HepG2 (cell line): ENCODE measurements at regions not wholly inside any gene's neighbourhood (a gene's known extent, or its start where the extent isn't known, plus 50 kb on each side); places are given as distances from the start of the nearest gene placed in this dataset.

Experiments used
- MLLT10 ChIP-seq: sonication (generic); formaldehyde crosslinking; IDR thresholded peaks from 2 replicates; pipeline ENCODE4 v1.4.0; 2020; ENCODE audit warnings: missing genetic modification reagents
- MYPOP ChIP-seq: sonication (generic); formaldehyde crosslinking; IDR thresholded peaks from 2 replicates; pipeline ENCODE4 v1.8.1; 2023; ENCODE audit warnings: mild to moderate bottlenecking, moderate library complexity, missing genetic modification reagents
- ZNF318 ChIP-seq: sonication (generic); formaldehyde crosslinking; IDR thresholded peaks from 2 replicates; pipeline ENCODE4 v1.4.0; 2020; ENCODE audit warnings: mild to moderate bottlenecking, missing genetic modification reagents
- ZNF761 ChIP-seq: sonication (generic); formaldehyde crosslinking; conservative IDR thresholded peaks from 2 replicates; pipeline ENCODE4 v1.4.0; 2020; ENCODE audit warnings: mild to moderate bottlenecking, missing genetic modification reagents
- ZNF800 ChIP-seq: sonication (generic); formaldehyde crosslinking; IDR thresholded peaks from 2 replicates; pipeline ENCODE4 v1.4.0; 2020; ENCODE audit warnings: missing genetic modification reagents

GRCh38 chr6:110529907-110530306 lies 53.5 kb upstream of the SLC22A16 start (continued):
- TF ChIP-seq ZNF318 (no peak), ZNF761 (CRISPR knock-in tag) (no peak), MLLT10 (CRISPR knock-in tag) (no peak), ZNF800 (CRISPR knock-in tag) (no peak), MYPOP (CRISPR knock-in tag) (no peak)
